ENCODE measurements at regions not wholly inside any gene's neighbourhood (a gene's known extent, or its start where the extent isn't known, plus 50 kb on each side); places are given as distances from the start of the nearest gene placed in this dataset.

DNA sequence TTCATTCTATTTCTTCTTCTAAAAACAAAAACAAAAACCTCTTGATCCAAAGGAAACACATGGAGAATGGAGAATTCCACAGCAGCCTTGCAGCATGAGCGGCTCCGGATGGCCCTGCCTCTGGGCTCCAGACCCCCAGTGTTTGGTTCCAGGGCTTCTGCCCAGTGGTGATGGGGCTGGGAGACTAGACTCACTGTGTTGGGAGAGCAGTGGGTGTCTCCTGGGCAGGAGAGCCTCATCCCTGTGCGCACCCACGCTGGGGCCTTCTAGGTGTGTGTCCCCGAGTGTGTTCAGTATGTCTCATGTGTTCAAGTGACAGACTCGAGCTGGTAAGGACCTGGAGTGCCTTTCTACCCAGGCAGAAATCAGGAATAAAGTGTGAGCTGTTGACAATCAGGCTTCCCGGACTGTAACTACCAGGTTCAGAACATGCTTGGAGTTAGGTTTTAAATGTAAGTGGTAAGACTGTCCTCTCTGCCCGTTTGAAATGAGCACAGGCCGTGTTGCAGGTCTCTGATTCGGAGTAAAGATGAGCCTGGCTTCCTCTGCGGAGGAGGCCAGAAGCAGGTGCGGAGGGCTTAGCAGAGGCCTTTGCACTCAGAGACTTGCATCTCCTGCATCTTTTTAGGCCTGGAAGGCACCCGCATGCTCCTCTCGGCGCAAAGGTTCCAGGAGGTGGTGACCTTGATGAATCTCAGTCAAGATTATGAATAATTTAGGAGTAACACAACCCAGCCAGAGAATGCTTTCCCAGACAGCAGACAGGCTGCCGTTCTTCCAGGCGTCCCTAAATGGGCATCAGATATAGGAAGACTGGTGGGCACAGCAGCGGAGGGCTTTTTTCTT lies 253.6 kb downstream of the CDH26 start:
- DNase-seq, result no peak
- 85 to 94% (median 88%) methylated on average over 18 of the region's 18 CpGs for WGBS, 3 donors
- no peak overlapping the region for H3K27ac ChIP-seq

DNA sequence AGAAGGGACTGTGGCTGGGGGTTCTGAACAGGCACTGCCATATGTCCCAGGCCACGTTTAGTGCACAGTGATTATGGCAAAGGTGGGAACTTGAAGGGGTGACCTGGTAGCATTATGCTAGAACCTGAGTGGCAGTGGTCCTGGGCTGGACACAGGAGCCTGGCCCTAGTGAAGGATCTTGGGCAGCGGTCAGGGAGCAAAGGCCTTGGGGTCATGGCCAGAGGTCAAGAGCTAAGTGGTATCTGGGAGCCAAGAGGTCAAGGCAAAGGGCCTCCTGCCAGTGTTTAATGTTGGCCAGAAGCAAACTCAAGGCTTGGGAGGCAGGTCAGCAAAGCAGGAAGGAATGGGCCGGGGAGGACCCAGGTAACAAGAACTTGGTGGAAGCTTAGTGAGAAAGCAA lies 254.5 kb downstream of the CDH26 start:
- Histone ChIP-seq H3K27ac (no peak overlapping the region), H3K27me3 (no peaks in the 10 kb centered on the region), H3K9me3 (no peaks in the 10 kb centered on the region), H3K36me3 (no peaks in the 10 kb centered on the region), H3K4me3 (no peak overlapping the region), H3K4me1 (ENCODE audit: insufficient read depth) (no peaks in the 10 kb centered on the region)
- no peak for DNase-seq
- intact Hi-C loops (cut with DNase I), result no loop called here
- 86 to 90% (median 86%) methylated on average over 3 of the region's 3 CpGs for WGBS, 3 donors
- TF ChIP-seq EP300 (IDR thresholded peaks at IDR 0.05) (no peak), POLR2A (IDR thresholded peaks at IDR 0.05) (no peak)
- TF ChIP-seq, protein P1, sequence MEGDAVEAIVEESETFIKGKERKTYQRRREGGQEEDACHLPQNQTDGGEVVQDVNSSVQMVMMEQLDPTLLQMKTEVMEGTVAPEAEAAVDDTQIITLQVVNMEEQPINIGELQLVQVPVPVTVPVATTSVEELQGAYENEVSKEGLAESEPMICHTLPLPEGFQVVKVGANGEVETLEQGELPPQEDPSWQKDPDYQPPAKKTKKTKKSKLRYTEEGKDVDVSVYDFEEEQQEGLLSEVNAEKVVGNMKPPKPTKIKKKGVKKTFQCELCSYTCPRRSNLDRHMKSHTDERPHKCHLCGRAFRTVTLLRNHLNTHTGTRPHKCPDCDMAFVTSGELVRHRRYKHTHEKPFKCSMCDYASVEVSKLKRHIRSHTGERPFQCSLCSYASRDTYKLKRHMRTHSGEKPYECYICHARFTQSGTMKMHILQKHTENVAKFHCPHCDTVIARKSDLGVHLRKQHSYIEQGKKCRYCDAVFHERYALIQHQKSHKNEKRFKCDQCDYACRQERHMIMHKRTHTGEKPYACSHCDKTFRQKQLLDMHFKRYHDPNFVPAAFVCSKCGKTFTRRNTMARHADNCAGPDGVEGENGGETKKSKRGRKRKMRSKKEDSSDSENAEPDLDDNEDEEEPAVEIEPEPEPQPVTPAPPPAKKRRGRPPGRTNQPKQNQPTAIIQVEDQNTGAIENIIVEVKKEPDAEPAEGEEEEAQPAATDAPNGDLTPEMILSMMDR (IDR thresholded peaks at IDR 0.05), result no peak

More for the DNA sequence above, 253.6 kb downstream of the CDH26 start:
- Histone ChIP-seq H3K36me3 (no peaks in the 10 kb centered on the region), H3K4me1 (ENCODE audit: insufficient read depth) (no peaks in the 10 kb centered on the region), H3K27me3 (no peaks in the 10 kb centered on the region), H3K4me3 (no peak overlapping the region), H3K9me3 (no peaks in the 10 kb centered on the region)
- intact Hi-C loops (cut with DNase I), result no loop called here
- TF ChIP-seq EP300 (IDR thresholded peaks at IDR 0.05) (no peak), POLR2A (IDR thresholded peaks at IDR 0.05) (no peak)
- TF ChIP-seq, protein P1 (IDR thresholded peaks at IDR 0.05), result no peak

DNA sequence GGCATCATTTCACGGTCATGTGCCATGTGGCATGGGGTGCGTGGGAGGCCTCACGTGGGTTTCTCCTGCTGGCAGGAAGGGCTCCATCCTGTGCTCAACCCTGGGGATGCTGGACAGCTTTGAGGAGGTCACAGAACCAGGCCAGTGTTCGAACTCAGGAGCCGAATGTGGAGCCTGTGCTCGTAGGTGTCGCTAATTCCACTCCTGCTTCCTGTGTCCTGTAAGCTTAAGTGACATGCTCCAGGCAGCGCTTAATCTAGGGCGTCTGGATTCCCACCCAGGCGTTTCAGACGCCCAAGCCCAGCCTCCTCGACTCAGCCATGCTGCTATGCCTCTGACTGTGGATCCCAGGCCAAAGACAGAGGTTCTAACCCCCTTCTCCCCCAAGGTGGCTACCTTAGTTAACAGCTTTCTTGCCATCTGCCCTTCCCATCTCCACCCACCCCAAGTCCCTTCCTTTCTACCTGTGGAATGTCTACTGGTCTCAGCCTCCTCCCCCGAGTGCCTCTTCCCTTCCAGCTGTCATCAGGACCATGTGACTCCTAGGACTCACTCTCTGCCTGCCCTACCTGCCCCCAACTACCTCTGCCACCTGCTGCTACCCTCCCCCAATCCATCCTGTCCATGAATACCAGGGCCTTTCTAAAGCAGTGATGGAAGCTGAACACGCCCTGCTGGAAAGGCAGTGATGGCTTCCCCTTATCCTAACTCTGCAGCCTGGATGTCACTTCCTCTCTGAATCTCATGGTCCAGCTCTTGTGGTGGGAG lies 255.1 kb downstream of the CDH26 start:
- intact Hi-C loops (cut with DNase I), result no loop called here
- 88 to 93% (median 91%) methylated on average over 14 of the region's 14 CpGs for WGBS, 3 donors
- Histone ChIP-seq H3K27ac (no peak overlapping the region), H3K4me1 (ENCODE audit: insufficient read depth) (no peaks in the 10 kb centered on the region), H3K4me3 (no peak overlapping the region), H3K9me3 (no peaks in the 10 kb centered on the region), H3K36me3 (no peaks in the 10 kb centered on the region), H3K27me3 (no peaks in the 10 kb centered on the region)
- no peak for DNase-seq
- no peak for TF ChIP-seq EP300 (IDR thresholded peaks at IDR 0.05)
- TF ChIP-seq POLR2A (IDR thresholded peaks at IDR 0.05), result no peak
- TF ChIP-seq, protein P1 (IDR thresholded peaks at IDR 0.05), result no peak

DNA sequence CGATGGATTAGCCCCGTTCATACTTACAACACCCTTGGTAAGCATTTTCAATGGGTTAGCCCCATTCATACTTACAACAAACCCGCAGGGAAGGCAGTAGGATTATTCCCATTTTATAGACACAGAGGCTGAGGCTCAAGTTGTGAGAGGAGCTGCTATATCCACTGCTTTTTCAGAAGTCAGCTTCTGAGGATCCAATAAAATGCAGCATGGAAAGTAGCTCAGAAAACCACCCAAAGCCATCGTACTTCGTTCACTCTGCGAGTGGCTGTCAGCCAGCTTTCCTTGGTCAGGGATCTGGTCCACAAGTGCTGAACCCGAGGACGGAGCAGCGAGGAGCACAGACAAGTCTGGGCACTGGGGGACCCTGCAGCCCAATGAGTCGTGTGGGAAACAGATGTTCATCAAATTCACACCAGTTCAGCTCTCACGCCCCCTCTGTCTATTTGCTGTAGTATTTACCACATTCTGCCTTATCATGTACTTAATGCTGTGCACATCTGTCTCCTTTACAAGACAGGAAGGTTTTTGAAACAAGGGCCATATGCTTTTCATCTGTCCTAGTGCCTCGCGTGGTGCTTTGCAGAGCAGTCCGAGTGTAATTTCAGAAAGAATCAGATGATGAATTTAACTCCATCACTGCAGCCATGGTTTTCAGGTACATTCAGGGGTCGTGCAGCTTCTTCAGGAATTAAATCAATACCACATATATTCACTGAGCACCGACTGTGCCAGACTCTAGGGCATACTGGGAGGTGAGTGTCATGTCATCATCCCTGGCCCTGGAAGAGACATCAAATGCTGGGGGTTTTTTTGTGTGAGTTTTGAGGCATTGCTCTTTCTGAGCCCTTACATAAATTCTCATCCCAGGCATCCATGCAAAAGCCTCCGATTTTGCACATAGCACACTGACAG lies 256.9 kb downstream of the CDH26 start:
- H3K36me3 ChIP-seq, result no peaks in the 10 kb centered on the region
- H3K27me3 ChIP-seq, result no peaks in the 10 kb centered on the region
- no peaks in the 10 kb centered on the region for H3K4me1 ChIP-seq (ENCODE audit: insufficient read depth)
- DNase-seq, result no peak
- H3K27ac ChIP-seq, result no peak overlapping the region
- no peaks in the 10 kb centered on the region for H3K9me3 ChIP-seq
- no peak overlapping the region for H3K4me3 ChIP-seq
- TF ChIP-seq EP300 (IDR thresholded peaks at IDR 0.05) (no peak), POLR2A (IDR thresholded peaks at IDR 0.05) (no peak)
- TF ChIP-seq, protein P1 (IDR thresholded peaks at IDR 0.05), result no peak
- intact Hi-C loops (cut with DNase I), result no loop called here
- 29 to 37% (median 32%) methylated on average over 17 of the region's 17 CpGs for WGBS, 3 donors
